ENCODE measurements at regions not wholly inside any gene's neighbourhood (a gene's known extent, or its start where the extent isn't known, plus 50 kb on each side); places are given as distances from the start of the nearest gene placed in this dataset.
A peak's percentile ranks its signal among the peaks of the same experiment; 100 is the strongest.
"Not testable (repeated sequence)": the region's sequence is repeated elsewhere in the genome, so short reads cannot be mapped to it uniquely, and the experiment has no call there.

DNA sequence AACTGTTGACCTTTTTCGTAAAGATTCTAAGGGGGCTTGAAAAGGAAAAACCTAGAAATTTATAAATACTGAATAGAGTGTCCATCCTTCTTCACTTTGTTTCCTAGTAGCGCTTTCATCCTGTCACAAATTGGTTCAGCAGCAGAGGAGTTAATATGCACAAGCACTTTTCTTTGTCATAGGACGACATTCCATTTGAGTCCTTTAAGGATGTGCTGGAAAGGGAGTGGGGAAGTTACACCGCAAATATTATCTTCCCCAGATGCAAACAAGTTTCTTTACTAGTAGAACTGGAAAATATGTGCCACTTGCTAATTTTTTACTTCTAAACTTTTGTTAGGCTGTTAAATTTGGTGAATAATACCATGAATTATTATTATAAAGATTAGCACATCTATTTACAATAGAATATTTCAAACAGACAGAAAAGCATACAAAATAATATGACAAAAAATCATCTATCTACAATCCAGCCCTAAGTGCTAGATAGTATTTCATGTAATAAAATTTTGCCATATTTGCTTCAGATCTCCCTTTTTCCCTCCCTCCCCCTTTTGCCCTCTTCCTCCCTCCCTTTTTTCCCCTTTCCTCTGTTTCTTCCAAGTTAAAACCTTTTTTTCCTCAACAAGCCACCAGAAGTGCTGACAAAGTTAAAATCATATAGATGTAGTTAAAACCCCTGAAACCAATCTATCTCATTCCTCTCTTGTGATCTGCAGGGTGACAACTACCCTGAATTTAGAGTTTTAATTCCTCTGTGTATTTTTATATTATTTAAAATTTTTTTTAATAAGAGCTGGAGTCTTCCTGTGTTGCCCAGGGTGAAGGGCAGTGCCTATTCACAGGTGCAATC is 50.5 kb upstream of the MAP4K3 start:
- no peak for DNase-seq

DNA sequence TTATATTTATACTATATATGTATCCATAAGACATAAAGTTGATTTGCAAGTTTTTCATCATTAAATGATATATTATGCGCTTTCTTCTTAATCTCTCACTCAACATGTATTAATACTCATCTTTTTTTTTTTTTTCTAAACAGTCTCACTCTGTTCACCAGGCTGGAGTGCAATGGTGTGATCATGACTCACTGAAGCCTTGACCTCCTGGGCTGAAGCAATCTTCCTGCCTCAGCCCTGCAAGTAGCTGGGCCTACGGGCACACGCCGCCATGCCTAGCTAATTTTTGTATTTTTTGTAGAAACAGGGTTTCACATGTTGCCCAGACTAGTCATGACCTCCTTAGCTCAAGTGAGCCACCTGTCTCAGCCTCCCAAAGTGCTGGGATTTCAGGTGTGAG is 51.4 kb upstream of the MAP4K3 start:
- DNase-seq: peak; percentile 16

DNA sequence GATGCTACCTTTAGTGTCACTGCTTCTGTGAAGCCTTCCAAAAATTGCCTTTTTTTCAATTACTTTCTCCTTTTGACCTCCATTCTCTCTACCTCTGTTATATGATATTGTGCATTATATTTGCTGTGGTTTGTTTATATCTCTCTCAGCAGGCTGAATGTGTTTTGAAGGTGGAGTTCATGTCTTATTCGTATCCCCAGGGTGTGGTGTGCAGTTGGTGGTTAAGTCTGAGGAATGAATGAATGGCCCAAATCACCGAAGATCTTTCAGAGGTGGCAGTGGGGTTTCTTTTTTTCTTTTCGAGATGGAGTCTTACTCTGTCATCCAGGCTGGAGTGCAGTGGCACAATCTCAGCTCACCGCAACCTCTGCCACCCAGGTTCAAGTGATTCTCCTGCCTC is 53.5 kb upstream of the MAP4K3 start:
- no peak for DNase-seq

DNA sequence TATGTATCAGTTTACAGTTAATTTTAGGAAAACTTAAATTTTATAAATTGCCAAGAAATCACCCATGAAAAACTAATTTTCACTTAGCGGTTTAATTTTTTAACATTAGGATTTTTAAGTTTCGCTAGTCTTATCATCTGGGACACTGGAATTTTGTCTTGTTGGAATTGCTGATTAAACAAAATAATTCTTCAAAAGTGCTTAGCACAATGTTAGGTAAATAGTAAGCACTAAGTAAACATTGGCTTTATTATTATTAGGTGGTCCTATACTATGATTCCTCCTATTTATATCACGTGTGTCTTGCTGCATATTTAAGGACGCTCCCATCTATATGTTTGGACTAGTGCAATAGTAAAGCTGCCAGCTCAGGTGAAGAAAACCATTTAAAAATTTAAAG is 54.6 kb upstream of the MAP4K3 start:
- DNase-seq: no peak

DNA sequence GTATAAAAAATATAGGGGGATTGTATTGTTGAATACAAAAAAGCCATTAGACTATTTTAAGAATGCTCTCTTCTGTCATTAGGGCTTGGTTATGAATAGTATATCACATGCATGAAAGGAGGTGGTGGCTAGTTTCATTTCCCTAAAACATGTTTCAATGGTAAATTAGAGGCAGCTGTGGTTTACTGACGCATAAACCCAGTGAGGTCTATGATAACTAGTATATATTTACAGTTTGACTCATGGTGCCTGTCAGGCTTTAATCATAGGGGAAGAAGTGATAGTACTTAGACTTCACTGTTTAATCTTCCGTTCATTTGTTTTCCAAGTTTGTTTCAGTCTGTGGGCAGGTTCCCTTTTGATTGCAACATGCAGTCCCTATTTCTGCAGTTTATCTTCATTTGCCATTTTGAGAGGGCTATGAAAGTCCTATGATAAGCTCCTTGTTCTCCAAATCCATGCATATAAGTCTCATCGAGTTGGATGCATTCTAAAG is 55.1 kb upstream of the MAP4K3 start:
- DNase-seq: peak; percentile 78

DNA sequence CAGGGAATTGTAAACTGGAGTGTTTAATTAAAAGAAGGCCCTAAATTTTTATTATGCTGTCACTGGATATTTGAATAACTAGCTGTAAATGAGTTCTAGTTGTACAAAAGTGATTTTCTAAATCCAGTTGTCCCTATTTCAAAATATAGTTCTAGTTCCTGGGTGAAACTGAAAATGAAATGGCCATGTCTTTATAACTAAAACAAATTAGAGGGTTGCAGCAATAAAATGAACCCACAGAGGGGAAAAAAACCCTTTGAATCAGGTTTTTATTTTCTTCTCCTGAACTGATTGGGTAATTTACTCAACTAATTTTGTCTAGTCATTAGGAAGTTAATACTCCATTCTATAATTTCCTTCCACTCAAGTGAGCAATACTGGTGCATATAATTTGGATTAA is 55.6 kb upstream of the MAP4K3 start:
- no peak for DNase-seq

DNA sequence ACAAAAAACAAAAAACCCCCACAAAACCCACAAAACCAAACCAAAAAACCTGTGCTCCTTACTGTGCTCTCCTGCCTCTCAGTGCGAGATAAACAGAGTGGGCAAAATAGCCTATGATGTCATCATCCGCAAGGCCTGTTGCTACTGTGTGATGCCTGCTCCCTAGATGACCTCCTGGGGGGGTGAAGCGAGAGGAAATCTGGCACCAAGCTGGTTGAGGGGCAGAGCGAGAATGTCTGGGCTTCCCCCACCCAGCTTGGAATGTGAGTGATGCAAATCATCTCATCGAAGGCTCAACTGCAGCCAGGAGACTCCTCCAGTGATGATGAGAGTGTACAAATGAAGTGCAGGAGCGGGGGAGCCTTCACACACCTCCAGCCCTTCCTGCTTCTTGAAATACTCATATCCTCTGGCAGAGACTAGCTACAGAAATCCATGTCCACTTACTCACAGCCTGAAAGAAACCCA is 57.7 kb upstream of the MAP4K3 start:
- no peak for DNase-seq

DNA sequence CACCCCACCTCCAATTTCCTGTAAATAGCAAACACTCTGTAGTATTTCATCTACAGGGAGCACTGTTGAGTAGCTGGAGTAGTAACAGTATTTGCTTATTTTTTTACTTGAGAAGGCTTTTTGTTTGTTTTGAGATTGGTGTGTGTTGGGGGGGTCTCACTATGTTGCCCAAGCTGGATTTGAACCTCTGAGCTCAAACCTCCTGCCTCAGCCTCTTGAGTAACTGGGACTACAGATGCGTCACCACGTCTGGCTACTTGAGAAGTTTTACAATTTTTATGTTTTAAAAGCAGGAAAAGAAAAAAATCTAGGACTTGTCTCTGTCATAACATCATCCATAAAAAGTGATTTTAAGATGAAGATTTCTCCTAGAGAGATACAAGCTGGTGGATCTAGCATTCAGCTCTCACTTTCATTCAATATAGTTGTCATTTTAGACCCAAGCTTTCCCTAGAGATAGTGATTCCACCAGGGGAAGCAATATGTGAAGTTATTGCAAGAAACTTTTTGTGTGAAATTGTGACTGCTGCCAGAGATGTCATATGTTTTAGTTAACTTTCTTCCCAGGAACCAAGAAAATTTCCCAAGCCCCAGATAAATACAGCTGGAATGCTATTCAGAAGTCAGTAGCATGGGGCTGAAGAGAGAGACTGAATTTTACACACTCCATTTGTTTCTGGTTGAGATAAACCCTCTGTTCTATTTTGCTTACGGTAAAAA is 60.2 kb upstream of the MAP4K3 start:
- no peak for DNase-seq

DNA sequence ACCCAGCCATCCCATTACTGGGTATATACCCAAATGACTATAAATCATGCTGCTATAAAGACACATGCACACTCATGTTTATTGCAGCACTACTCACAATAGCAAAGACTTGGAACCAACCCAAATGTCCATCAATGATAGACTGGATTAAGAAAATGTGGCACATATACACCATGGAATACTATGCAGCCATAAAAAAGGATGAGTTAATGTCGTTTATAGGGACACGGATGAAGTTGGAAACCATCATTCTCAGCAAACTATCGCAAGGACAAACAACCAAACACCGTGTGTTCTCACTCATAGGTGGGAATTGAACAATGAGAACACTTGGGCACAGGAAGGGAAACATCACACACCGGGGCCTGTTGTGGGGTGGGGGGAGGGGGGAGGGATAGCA is 61.1 kb upstream of the MAP4K3 start:
- not testable (repeated sequence) for DNase-seq

DNA sequence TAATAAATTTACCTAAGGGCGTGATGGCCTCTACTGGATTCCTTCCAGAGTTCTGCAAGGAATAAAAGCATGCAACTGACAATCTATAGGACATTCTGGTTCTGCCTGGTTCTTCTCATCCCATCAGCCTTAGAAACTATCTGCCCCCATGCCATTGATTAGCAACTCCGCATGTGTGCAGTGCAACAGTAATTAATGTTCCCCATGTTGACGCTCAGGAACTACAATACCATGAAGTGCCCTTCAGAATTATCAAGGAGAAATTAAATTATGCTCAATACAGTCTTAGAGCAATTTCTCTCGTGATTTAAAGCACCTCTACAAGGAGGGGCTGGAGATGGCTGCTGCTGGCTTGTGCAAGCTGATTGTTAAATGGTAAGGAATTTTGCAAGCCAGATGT is 61.7 kb upstream of the MAP4K3 start:
- no peak for DNase-seq

DNA sequence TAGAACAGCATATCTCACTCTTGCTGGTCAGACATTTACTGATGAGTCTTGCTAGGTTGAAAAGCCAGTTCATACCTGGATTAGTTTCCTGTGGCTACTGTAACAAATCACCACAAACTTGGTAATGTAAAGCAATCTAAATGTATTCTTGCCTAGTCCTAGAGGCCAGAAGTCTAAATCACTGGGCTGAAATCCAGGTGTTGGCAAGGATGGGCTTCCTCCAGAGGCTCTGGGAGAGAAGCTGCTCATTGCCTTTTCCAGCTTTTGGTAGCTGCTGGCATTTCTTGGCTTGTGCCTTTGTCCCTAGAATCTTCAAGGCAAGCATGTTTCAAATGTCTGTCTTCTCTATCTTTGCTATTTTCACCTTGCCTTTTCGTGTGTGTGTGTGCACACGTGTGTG is 62.3 kb upstream of the MAP4K3 start:
- no peak for DNase-seq

DNA sequence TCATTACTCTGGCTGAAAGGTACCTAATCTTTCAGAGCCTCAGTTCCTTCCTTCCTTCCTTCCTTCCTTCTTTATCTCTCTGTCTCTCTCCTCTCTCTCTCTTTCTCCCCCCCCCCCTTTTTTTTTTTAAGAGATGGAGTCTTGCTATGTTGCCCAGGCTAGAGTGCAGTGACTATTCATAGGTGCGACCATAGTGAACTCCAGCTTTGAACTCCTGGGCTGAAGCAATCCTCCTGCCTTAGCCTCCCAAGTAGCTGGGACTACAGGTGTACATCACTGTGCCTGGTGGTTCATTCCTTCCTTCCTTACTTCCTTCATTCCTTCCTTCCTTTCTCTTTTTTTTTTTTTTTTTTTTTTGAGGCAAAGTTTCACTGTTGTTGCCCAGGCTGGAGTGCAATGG is 64.3 kb upstream of the MAP4K3 start:
- DNase-seq: no peak

DNA sequence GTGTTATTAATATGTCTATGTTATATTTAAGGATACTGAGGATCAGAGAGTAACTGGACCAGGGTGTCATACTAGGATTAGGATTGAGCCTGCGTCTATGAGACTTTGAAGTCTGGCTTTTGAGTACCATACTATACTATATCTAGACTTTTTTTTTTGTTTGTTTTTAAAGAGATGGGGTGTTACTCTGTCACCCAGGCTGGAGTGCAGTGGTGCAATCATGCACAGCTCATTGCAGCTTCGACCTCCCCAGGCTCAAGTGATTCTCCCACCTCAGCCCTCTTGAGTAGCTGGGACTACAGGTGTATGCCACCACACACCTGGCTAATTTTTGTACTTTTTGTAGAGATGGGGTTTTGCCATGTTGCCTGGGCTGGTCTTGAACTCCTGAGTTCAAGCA is 66.2 kb upstream of the MAP4K3 start:
- DNase-seq: no peak

DNA sequence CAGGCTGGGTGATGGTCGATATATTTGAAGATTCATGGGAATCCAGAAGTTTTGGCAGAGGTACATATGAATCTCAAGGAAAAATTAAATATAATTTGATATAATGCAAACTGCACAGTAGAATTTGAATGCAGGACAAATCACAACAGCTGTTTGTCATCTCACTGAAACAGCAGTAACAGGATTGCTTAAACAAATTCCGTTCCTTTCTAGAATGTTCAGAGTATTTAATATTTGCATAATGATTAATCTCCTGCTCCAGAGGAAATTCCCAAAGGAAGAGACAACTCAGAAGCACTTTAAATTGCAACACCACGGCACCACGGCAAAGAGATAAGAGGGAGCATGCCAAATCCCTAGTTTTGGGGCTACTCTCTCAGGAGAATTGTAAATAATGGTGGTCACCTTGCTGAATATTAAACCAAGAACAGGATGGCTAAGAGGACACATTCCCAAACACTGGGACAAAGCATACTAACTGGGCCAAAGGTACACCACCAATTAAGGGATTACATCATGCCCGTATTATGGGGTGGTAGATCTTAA is 67.8 kb upstream of the MAP4K3 start:
- DNase-seq: no peak

DNA sequence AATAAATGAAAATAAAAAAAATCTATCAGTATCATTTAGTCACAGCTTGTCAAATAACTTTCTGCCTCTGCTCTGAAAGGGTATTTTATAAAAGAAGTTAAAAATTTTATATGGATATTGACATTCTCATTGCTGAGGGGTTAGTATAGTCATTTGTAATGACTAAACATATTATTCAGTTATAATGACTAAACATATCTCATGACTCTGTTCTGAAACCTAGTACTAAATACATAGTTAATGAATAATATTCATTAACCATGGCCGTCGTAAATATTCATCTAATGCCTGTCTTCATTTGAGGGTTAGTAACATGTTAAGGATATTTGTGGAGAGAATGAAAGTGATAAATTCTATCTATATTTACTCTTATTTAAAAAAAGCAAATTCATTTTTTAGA is 69.1 kb upstream of the MAP4K3 start:
- DNase-seq: no peak

DNA sequence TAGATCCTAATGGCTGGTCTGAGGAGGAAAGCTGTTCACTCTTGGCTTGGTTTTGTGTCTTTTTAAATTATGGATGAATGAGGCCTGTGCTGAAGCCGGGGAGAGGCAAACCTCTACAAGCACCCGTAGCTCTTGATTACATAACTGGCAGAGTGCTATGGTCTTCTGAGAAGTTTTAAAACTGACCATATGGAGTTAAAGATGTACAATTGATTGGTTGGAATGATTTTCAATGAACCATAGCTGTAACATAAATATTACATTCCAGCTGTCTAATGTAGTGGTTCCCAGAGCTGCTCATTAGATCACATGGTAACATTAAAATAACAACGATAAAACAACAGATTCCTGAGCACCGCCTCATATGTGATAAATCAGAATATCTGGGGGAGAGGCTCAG is 71.1 kb upstream of the MAP4K3 start:
- no peak for DNase-seq

DNA sequence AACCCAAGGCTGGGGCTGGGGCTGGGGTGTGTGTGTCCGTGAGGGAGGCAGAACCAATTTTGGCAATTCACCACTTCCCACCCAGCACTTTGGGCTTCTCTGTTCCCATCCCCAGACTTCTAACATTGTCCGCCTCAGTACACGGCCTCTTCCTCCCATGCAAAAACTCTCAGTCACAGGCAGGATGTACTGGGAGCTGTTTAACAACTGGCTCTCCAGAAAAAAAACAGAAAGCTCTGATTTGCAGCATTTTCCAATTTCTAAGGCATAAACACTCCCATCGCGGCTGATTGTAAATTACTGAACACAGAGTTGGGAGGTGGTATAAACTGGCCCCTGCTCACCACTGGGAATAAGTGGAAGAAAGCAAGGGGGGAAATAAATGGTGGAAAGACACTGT is 73.1 kb upstream of the MAP4K3 start:
- DNase-seq: no peak

DNA sequence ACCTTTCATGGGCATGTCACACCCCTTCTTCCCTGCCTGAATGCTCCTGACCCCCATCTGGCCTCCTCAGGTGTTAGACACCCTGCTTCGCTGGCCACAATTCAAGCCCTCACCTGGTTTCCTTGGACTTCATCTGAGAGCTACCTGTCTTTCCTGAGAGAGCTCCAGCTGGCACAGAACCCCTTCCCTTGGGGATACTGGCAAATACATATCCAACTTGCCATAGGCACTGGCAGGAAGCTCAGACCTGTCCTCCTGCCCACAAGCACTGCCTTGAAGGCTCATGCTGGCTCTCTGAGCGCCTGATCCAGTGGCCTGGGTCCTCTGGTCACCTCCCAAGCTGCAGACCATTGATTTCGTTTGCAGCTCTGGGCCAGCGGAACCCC is 74.1 kb upstream of the MAP4K3 start:
- no peak for DNase-seq

DNA sequence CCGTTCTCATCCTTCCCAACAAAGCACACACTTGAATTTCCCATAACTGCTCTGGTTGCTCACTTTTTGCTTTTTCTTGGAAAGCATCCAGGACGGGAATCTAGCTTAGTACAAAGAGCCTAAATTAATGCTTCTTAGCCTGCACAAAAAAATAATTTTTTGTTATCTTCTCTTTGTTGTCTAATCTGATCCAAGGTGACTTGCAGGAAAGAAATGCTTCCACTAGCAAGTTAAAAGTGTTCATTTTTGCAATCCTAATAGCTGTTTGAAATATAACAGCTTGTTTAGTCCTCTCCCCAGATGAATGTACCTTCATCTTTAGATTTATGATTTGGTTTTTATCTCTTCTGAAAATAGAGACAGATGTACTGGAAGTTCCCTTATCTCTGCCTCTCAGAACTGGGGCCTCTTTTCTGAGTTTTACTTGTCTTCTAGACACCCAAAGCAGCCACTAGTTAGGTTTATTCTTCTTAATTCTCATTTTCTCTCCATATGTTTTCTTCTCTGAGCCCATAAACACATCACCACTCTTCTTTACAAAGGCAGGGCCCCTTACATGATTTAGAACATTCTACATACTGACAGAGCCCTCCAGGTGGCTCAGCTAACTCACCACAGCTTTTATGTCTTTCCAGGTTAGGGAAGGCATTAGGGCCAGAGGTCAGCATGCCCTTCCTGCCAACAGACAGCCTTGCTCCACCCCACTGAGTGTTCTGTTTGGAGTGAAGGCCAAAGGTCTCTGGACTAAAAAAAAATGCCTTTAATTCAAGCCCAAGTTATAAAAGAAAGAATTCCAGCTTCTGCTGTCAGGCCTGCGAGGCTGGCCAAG is 74.7 kb upstream of the MAP4K3 start:
- DNase-seq: no peak

DNA sequence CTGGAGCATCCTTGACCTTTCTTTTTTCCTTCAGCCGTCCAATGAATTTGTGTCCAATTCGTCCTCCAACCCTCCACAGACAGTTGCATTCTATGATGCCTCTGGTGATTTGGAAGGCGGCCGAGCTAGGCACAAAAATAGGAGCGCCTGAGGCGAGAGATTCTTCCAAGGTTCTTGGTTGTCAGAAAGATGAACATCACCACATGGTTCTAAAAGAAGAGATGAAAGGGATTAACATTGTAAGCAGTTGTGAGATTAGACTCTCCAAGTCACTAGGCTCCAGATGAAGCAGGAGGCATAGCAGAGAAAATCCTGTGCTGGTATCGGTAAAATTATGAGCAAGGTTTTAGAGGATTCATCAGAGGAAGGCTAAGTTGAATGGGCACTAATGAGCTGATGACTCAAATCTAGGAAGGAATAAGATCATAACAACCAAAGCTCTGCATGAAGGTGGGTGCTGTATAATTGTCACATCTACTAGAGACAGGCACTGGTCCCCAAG is 75.4 kb upstream of the MAP4K3 start:
- no peak for DNase-seq

DNA sequence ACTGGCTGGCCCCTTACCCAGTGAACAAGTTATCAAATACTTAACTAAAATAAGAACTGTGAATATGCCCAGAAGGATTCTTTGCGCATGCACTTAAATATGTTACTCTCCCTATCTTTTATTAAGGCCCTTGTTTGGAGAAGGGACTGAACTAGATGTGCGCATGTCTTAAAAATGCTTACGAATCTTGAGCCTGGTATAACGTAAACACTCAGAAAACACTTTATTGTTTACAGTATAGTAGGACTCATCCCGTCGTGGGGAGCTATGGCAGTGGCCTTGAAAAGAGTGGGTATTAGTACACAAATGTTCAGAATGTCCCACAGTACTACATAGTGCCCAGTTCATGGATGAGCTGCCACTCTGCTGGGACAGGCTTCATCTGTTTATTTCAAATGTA is 75.9 kb upstream of the MAP4K3 start:
- DNase-seq: no peak

DNA sequence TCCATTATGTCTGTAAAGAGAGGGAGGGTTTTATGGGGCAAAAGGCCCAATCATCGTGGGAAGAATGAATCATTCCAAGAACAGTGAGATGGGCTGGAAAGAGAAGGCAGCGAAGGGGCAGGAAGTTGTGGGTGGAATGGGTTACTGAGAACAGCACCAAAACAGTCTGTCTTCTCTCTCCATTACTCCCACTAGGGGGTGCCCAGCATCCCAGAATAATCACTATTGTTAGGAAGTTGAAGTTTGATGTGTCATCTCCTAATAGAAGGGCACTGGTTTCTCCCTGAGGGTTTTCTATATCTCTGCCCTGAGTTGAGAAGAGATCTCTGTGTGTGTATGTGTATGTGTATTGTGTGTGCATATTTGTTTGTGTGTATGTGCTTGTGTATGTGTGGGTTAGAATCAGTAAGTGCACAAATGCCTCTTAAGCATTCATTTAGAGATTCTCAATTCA is 76.6 kb upstream of the MAP4K3 start:
- DNase-seq: peak; percentile 66

DNA sequence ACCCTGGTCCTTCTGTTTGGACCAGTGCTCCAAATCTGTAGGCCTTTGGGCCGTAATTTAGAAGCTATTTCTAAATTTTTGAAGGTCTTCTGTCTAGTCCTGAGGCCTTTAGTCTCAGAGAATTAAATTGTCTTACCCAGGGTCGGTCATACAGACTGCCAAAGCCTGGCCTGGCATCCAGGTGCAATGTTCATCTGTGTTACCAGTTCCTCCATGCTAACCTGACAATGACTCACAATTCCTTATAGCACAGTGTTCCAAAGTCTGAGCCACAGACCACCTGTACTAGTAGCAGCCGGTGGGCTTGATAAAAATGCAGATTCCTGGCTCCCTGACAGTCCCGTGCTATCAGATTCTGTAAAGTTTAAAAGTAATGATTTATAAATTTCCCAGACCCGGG is 77.7 kb upstream of the MAP4K3 start:
- DNase-seq: no peak

Measured in DMS53 (cell line).